ENCODE measurements at regions not wholly inside any gene's neighbourhood (a gene's known extent, or its start where the extent isn't known, plus 50 kb on each side); places are given as distances from the start of the nearest gene placed in this dataset.

DNA sequence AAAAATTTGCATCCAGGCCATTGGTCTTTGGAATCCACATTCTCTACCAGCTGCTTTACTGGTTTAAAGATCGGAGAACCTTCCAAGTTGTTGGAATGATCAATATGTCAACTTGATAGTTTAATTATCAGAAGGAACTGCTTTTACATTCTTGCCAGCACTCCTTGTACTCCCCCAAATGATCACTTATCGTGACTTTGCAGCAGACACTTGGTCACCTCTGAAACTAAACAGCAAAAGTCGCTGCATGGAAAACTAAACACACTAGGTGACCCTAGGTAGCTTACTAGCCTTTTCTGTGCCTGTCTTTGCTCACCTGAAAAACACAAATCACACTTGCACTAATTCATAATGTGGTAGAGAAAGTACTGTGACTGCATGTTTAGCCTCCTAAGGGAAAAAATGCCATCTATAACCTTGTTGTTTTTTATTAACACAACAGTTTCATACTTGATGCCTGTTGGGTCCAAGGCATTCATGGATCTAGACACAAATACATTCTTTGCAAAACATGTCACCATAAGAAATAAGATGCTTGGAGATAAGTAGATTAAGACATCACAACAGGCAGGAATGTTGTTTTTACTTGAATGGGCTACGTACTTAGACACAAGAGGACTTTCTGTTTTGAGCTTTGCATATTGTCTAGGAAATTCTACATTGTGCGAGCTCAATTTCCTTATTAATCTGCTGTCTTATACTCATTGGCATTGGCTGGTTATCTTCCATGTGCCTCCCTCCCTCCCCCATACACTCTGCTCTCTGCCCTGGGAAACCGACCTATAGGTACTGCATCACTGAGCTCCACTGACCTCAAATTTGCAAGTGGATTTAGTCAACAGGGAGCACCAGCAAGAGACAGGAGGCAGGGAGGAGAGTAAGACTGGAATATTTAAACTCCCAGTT is 219.1 kb upstream of the STK17B start:
- intact Hi-C loops (cut with DNase I), result no loop called here
- H3K4me1 ChIP-seq, result no peaks in the 10 kb centered on the region
- H3K9me3 ChIP-seq, result no peaks in the 10 kb centered on the region
- WGBS, 2 donors, result 73 to 76% methylated on average over 6 of the region's 6 CpGs
- no peak overlapping the region for H3K4me3 ChIP-seq (replicated peaks in 1 of 3)
- no peaks in the 10 kb centered on the region for H3K27me3 ChIP-seq
- TF ChIP-seq POLR2A (IDR thresholded peaks at IDR 0.05), result no peak
- TF ChIP-seq, protein P1, sequence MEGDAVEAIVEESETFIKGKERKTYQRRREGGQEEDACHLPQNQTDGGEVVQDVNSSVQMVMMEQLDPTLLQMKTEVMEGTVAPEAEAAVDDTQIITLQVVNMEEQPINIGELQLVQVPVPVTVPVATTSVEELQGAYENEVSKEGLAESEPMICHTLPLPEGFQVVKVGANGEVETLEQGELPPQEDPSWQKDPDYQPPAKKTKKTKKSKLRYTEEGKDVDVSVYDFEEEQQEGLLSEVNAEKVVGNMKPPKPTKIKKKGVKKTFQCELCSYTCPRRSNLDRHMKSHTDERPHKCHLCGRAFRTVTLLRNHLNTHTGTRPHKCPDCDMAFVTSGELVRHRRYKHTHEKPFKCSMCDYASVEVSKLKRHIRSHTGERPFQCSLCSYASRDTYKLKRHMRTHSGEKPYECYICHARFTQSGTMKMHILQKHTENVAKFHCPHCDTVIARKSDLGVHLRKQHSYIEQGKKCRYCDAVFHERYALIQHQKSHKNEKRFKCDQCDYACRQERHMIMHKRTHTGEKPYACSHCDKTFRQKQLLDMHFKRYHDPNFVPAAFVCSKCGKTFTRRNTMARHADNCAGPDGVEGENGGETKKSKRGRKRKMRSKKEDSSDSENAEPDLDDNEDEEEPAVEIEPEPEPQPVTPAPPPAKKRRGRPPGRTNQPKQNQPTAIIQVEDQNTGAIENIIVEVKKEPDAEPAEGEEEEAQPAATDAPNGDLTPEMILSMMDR (IDR thresholded peaks at IDR 0.05), result no peak
- H3K27ac ChIP-seq, result no peak overlapping the region
- DNase-seq, result no peak
- no peaks in the 10 kb centered on the region for H3K36me3 ChIP-seq

DNA sequence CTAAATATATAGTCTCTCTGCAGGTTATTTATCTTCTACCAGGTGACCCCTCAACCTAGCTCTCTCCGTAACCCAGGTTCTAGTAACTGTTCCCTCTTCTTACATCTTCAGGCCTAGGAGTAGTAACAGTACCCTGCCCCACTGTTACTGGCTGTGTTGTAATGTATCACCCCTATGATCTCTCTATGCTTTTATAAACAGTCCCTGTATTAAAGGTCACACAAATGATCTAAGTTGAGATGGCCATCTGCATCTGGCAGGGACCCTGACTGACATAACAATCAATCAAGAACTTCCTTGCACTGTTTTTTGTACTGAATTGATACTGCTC is 219.7 kb upstream of the STK17B start:
- intact Hi-C loops (cut with DNase I), result no loop called here
- no peak overlapping the region for H3K4me3 ChIP-seq (replicated peaks in 1 of 3)
- no peaks in the 10 kb centered on the region for H3K4me1 ChIP-seq
- H3K27me3 ChIP-seq, result no peaks in the 10 kb centered on the region
- TF ChIP-seq, protein P1 (IDR thresholded peaks at IDR 0.05), result no peak
- TF ChIP-seq POLR2A (IDR thresholded peaks at IDR 0.05), result no peak
- 100% methylated on average over 1 of the region's 1 CpG for WGBS, 2 donors
- H3K36me3 ChIP-seq, result no peaks in the 10 kb centered on the region
- H3K9me3 ChIP-seq, result no peaks in the 10 kb centered on the region
- DNase-seq, result no peak
- no peak overlapping the region for H3K27ac ChIP-seq

DNA sequence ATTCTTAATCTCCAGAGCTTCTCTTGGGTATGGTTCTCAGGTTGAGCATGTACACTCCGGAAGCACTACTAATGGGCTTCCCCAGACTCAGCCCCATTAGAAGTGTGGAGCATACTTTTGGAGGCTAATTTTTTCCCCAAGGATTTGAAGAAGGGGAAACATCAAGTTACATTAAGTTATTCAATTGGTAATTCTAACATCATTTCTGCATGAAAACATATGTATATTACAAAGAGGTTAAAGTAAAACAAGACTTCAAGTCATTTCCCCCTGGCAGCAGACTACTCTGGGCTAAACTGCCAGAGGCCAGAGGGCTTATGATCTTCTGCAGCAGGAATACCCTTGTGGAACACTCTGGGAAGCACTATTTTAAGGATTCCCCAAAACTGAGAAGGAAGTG is 227.7 kb upstream of the STK17B start:
- 82 to 92% methylated on average over 1 of the region's 1 CpG for WGBS, 2 donors
- intact Hi-C loops (cut with DNase I), result no loop called here
- TF ChIP-seq POLR2A (IDR thresholded peaks at IDR 0.05), result no peak
- TF ChIP-seq, protein P1 (IDR thresholded peaks at IDR 0.05), result no peak
- Histone ChIP-seq H3K27me3 (no peaks in the 10 kb centered on the region), H3K4me3 (replicated peaks in 1 of 3) (no peak overlapping the region), H3K36me3 (no peaks in the 10 kb centered on the region), H3K9me3 (no peaks in the 10 kb centered on the region), H3K4me1 (no peaks in the 10 kb centered on the region), H3K27ac (no peak overlapping the region)
- DNase-seq, result no peak

DNA sequence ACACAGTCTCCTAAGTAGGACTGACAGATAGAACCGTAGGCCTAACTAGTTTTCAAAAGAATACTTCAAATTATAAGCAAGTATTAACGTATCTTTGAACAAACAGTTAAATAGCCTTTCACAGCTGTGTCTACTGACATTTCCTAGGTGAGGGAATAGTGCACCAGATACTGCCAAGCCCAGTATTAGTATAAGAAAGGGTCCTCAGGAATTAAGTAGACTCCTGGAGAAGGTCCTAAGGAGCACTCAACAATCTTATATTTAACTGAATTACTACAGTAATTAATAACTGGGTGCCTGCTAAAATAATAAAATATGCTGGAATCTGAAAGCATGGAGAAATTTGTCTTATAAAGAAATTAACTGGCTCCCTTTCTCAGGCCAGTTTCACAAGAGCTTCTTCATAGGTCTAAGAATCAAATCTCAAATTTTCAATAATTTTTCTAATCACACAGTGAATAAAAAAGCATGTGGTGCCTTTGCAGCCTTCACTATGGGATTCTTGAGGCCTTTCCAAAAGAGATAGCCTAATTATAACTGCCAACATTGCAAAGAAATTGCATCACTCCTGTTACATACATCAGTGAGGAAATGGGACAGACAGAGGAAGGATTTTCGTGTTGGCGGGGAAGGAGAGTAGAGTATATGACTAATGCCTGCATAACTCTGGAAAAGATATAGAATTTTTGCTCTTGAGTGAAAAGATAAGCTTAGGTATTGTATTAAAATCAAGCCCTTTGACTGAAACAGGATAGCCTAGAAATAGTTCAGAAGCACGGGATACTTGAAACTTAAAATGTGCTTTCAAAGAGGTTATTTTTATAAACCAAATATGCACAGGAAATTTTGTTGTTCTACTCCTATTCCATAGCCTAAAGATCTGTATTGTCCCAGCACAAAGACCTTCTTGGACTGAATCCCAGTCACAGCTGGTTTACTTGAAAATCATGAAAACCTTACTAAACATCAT is 228.6 kb upstream of the STK17B start:
- TF ChIP-seq POLR2A (IDR thresholded peaks at IDR 0.05), result no peak
- TF ChIP-seq, protein P1 (IDR thresholded peaks at IDR 0.05), result no peak
- Histone ChIP-seq H3K36me3 (no peaks in the 10 kb centered on the region), H3K4me1 (no peaks in the 10 kb centered on the region), H3K9me3 (no peaks in the 10 kb centered on the region), H3K4me3 (replicated peaks in 1 of 3) (no peak overlapping the region), H3K27ac (peak overlapping the region in 1 of 3 donors; percentile 7), H3K27me3 (no peaks in the 10 kb centered on the region)
- intact Hi-C loops (cut with DNase I), result no loop called here
- 49 to 64% methylated on average over 5 of the region's 5 CpGs for WGBS, 2 donors
- no peak for DNase-seq

Measured in thyroid gland (tissue), 4 donors.